Kidney glomerular epithelial cell (primary cell): ENCODE measurements at regions not wholly inside any gene's neighbourhood (a gene's known extent, or its start where the extent isn't known, plus 50 kb on each side); places are given as distances from the start of the nearest gene placed in this dataset.
"Not testable (repeated sequence)": the region's sequence is repeated elsewhere in the genome, so short reads cannot be mapped to it uniquely, and the experiment has no call there.

Source experiments
- DNase-seq: peaks from one replicate; lab custom pipeline; 2025; lab: John Stamatoyannopoulos, UW

- no peak for DNase-seq
These were observed 1106.4 kb upstream of the INTU start for GRCh38 chr4:126526335-126526734.

GRCh38 chr4:126529997-126530396 is 1102.8 kb upstream of the INTU start:
- DNase-seq, result no peak

GRCh38 chr4:126530996-126531585 is 1101.7 kb upstream of the INTU start:
- DNase-seq, result no peak

- no peak for DNase-seq
These were observed 1100.2 kb upstream of the INTU start for GRCh38 chr4:126532527-126532926.

- no peak for DNase-seq
These were observed 1099.5 kb upstream of the INTU start for GRCh38 chr4:126533146-126533805.

- DNase-seq, result no peak
These were observed 1093.0 kb upstream of the INTU start for GRCh38 chr4:126539771-126540170.

GRCh38 chr4:126541820-126542219 is 1090.9 kb upstream of the INTU start:
- DNase-seq, result no peak

GRCh38 chr4:126544276-126544675 is 1088.5 kb upstream of the INTU start:
- DNase-seq, result no peak

- DNase-seq, result not testable (repeated sequence)
These were observed 1086.6 kb upstream of the INTU start for GRCh38 chr4:126546197-126546596.

GRCh38 chr4:126547352-126547751 is 1085.4 kb upstream of the INTU start:
- no peak for DNase-seq

- DNase-seq, result no peak
These were observed 1083.9 kb upstream of the INTU start for GRCh38 chr4:126548890-126549289.

- no peak for DNase-seq
These were observed 1080.4 kb upstream of the INTU start for GRCh38 chr4:126552321-126552720.

GRCh38 chr4:126553248-126553647 is 1079.5 kb upstream of the INTU start:
- DNase-seq, result no peak

- DNase-seq, result no peak
These were observed 1074.2 kb upstream of the INTU start for GRCh38 chr4:126558596-126558995.

GRCh38 chr4:126559961-126560360 is 1072.8 kb upstream of the INTU start:
- no peak for DNase-seq

- no peak for DNase-seq
These were observed 1072.0 kb upstream of the INTU start for GRCh38 chr4:126560794-126561193.

- DNase-seq, result no peak
These were observed 1069.4 kb upstream of the INTU start for GRCh38 chr4:126563389-126563788.

GRCh38 chr4:126564283-126564854 is 1068.4 kb upstream of the INTU start:
- DNase-seq, result no peak

GRCh38 chr4:126568652-126569570 is 1063.8 kb upstream of the INTU start:
- no peak for DNase-seq

- no peak for DNase-seq
These were observed 1060.5 kb upstream of the INTU start for GRCh38 chr4:126572264-126572663.

GRCh38 chr4:126582737-126583136 is 1050.0 kb upstream of the INTU start:
- no peak for DNase-seq

GRCh38 chr4:126583509-126583908 is 1049.2 kb upstream of the INTU start:
- no peak for DNase-seq

GRCh38 chr4:126591583-126591982 is 1041.2 kb upstream of the INTU start:
- no peak for DNase-seq
